ENCODE measurements at regions not wholly inside any gene's neighbourhood (a gene's known extent, or its start where the extent isn't known, plus 50 kb on each side); places are given as distances from the start of the nearest gene placed in this dataset.

DNA sequence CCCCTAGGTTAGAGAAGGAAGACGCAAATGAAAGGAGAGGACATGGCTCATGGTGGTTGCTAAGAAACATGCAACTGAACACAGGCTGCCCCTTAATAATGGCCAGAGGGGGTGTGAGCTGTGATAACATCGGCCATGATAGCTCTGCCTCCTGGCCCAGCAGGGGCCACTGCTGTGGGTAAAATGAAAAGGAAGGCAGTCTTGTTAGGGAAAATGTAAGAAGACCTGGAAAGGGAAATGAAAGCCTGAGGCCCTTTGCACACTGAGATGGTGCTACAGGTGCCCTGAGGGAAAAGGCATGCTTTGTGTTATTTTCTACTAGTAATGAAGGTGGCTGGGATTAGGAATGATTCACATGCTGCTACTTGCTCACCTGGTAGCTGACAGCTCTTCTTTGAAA lies 123.6 kb upstream of the MID1 start:
- H3K27ac ChIP-seq = no peak overlapping the region
- no peaks in the 10 kb centered on the region for H3K9me3 ChIP-seq
- whole genome bisulfite sequencing, 2 donors (ENCODE audit: low coverage in 1 of 2) = 70 to 83% methylated on average over 1 to 2 of the region's 2 CpGs
- TF ChIP-seq POLR2AphosphoS5 (IDR thresholded peaks at IDR 0.05) (no peak), CTCF (IDR thresholded peaks at IDR 0.05) (no peak), POLR2A (IDR thresholded peaks at IDR 0.05) (no peak), EP300 (IDR thresholded peaks at IDR 0.05) (no peak)
- no peaks in the 10 kb centered on the region for H3K36me3 ChIP-seq
- H3K4me1 ChIP-seq = no peaks in the 10 kb centered on the region
- no peak for ATAC-seq
- H3K27me3 ChIP-seq = no peaks in the 10 kb centered on the region
- H3K4me3 ChIP-seq = no peak overlapping the region

- H3K36me3 ChIP-seq = no peaks in the 10 kb centered on the region
- no peaks in the 10 kb centered on the region for H3K4me1 ChIP-seq
- no peaks in the 10 kb centered on the region for H3K27me3 ChIP-seq
- 50% methylated on average over 1 of the region's 1 CpG; no CpG with 5 or more reads in 1 of the 2 donors for WGBS, 2 donors (ENCODE audit: low coverage in 1 of 2)
- H3K9me3 ChIP-seq = no peaks in the 10 kb centered on the region
- H3K27ac ChIP-seq = no peak overlapping the region
- H3K4me3 ChIP-seq = no peak overlapping the region
- TF ChIP-seq POLR2A (IDR thresholded peaks at IDR 0.05) (no peak), CTCF (IDR thresholded peaks at IDR 0.05) (no peak), POLR2AphosphoS5 (IDR thresholded peaks at IDR 0.05) (no peak), EP300 (IDR thresholded peaks at IDR 0.05) (no peak)
- no peak for ATAC-seq
These were observed 127.6 kb upstream of the MID1 start for GRCh38 chrX:10747975-10748374.

DNA sequence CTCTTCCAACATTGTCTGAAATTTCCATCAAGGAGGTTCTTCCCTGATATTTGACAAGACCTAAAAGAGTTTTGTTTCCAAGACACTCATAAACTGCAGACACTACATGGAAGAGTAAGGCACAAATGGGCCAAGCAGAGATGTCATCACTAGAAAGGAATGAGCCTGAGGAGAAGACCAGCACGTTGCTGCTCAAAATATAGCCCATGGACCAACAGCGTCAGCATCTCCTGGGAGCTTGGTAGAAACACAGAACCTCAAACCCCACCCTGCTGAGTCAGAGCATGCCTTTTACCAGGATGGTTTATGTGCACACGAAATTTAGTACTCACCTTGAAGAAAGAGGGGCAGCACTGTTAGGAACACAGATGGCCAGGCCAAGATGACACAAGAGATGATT lies 128.7 kb upstream of the MID1 start:
- TF ChIP-seq CTCF (IDR thresholded peaks at IDR 0.05) (no peak), EP300 (IDR thresholded peaks at IDR 0.05) (no peak), POLR2AphosphoS5 (IDR thresholded peaks at IDR 0.05) (no peak), POLR2A (IDR thresholded peaks at IDR 0.05) (no peak)
- WGBS, 2 donors (ENCODE audit: low coverage in 1 of 2) = 31% methylated on average over 2 of the region's 3 CpGs; no CpG with 5 or more reads in 1 of the 2 donors
- no peaks in the 10 kb centered on the region for H3K36me3 ChIP-seq
- no peaks in the 10 kb centered on the region for H3K27me3 ChIP-seq
- peak; percentile 50 for ATAC-seq
- no peak overlapping the region for H3K27ac ChIP-seq
- no peak overlapping the region for H3K4me3 ChIP-seq
- no peaks in the 10 kb centered on the region for H3K4me1 ChIP-seq
- no peaks in the 10 kb centered on the region for H3K9me3 ChIP-seq

DNA sequence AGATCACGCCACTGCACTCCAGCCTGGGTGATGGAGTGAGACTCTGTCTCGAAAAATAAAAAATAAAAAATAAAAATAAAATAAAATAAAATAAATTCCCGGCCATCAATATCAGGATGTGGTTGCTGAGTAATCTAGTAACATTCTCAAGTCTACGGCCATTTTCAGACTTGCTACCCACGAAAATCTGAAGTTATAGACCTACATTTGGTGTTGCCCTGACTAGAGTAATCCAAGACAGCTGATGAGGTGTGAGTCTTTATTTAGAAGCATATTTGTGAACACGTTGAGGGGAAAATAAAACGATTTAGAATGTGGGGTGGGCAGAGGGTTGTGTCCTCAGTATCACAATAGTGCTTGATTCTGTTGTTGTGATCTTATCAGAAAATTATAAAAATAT lies 130.2 kb upstream of the MID1 start:
- H3K27me3 ChIP-seq = no peaks in the 10 kb centered on the region
- WGBS, 2 donors (ENCODE audit: low coverage in 1 of 2) = 74 to 95% methylated on average over 2 to 4 of the region's 7 CpGs

More for the DNA sequence above, 130.2 kb upstream of the MID1 start:
- ATAC-seq = no peak
- Histone ChIP-seq H3K36me3 (no peaks in the 10 kb centered on the region), H3K27ac (no peak overlapping the region), H3K4me1 (peaks cover 0 to 3% (median 0%) of the 10 kb centered on the region in 3 donors), H3K4me3 (no peak overlapping the region), H3K9me3 (no peaks in the 10 kb centered on the region)
- no peak for TF ChIP-seq POLR2A (IDR thresholded peaks at IDR 0.05)
- TF ChIP-seq CTCF (IDR thresholded peaks at IDR 0.05) = no peak
- no peak for TF ChIP-seq POLR2AphosphoS5 (IDR thresholded peaks at IDR 0.05)
- TF ChIP-seq EP300 (IDR thresholded peaks at IDR 0.05) = no peak

Data from gastroesophageal sphincter (tissue), 4 donors.